H9 (cell line): ENCODE measurements at regions not wholly inside any gene's neighbourhood (a gene's known extent, or its start where the extent isn't known, plus 50 kb on each side); places are given as distances from the start of the nearest gene placed in this dataset.

Experiments
- DNase-seq: peaks from one replicate; pipeline ENCODE4 v3.0.0-alpha.2; 2017
- H2AFZ ChIP-seq: one replicate; pipeline ENCODE4 v1.6.1; 2013; ENCODE audit warnings: mild to moderate bottlenecking, low read length, control low read depth, moderate library complexity
- H2AK5ac ChIP-seq: 2 replicates; pipeline ENCODE4 v1.6.1; 2013; ENCODE audit warnings: low read length, control low read depth, mixed read lengths; ENCODE audit not compliant: insufficient read length
- H2BK120ac ChIP-seq: one replicate; pipeline ENCODE4 v1.6.1; 2013; ENCODE audit warnings: low read depth, mild to moderate bottlenecking, low read length, control low read depth, inconsistent platforms; ENCODE audit not compliant: poor library complexity, severe bottlenecking
- H2BK12ac ChIP-seq: 2 replicates; pipeline ENCODE4 v1.6.1; 2013; ENCODE audit warnings: low read length, control low read depth, mixed read lengths, low read depth; ENCODE audit not compliant: insufficient read length
- H2BK15ac ChIP-seq: 2 replicates; pipeline ENCODE4 v1.6.1; 2013; ENCODE audit warnings: low read depth, low read length, control low read depth
- H2BK20ac ChIP-seq: one replicate; pipeline ENCODE4 v1.6.1; 2013; ENCODE audit warnings: low read depth, mild to moderate bottlenecking, low read length, control low read depth, inconsistent platforms; ENCODE audit not compliant: poor library complexity, severe bottlenecking
- H2BK5ac ChIP-seq: 2 replicates; pipeline ENCODE4 v1.6.1; 2013; ENCODE audit warnings: low read length, control low read depth, mixed read lengths; ENCODE audit not compliant: insufficient read length
- H3K14ac ChIP-seq: 2 replicates; pipeline ENCODE4 v1.6.1; 2013; ENCODE audit warnings: low read length, control low read depth; ENCODE audit not compliant: insufficient read depth
- H3K18ac ChIP-seq: 2 replicates; pipeline ENCODE4 v1.6.1; 2013; ENCODE audit warnings: low read depth, mild to moderate bottlenecking, mixed read lengths, low read length, control low read depth; ENCODE audit not compliant: insufficient read length
- H3K23ac ChIP-seq: 2 replicates; pipeline ENCODE4 v1.6.1; 2013; ENCODE audit warnings: low read length, control low read depth, mixed read lengths, low read depth; ENCODE audit not compliant: insufficient read length
- H3K23me2 ChIP-seq: 2 replicates; pipeline ENCODE4 v1.6.1; 2013; ENCODE audit warnings: low read depth, mild to moderate bottlenecking, mixed read lengths, low read length, control low read depth; ENCODE audit not compliant: insufficient read length, poor library complexity, severe bottlenecking
- H3K27ac ChIP-seq: 2 replicates; pipeline ENCODE4 v1.5.1; 2013; ENCODE audit warnings: low read length, control low read depth, mixed read lengths, low read depth; ENCODE audit not compliant: insufficient read length
- H3K27me3 ChIP-seq: 2 replicates; pipeline ENCODE4 v1.6.1; 2013; ENCODE audit warnings: low read length, control low read depth, inconsistent platforms; ENCODE audit not compliant: insufficient read depth
- H3K4ac ChIP-seq: 2 replicates; pipeline ENCODE4 v1.6.1; 2013; ENCODE audit warnings: low read depth, mild to moderate bottlenecking, control low read depth, inconsistent platforms, low read length, moderate library complexity
- H3K4me1 ChIP-seq: 2 replicates; pipeline ENCODE4 v1.6.1; 2013; ENCODE audit warnings: low read length, control low read depth, inconsistent platforms; ENCODE audit not compliant: insufficient read depth
- H3K4me2 ChIP-seq: 2 replicates; pipeline ENCODE4 v1.6.1; 2013; ENCODE audit warnings: low read length, control low read depth, mixed read lengths; ENCODE audit not compliant: insufficient read length, insufficient read depth
- H3K56ac ChIP-seq: 2 replicates; pipeline ENCODE4 v1.6.1; 2013; ENCODE audit warnings: low read depth, mild to moderate bottlenecking, mixed read lengths, low read length, control low read depth; ENCODE audit not compliant: insufficient read length
- H3K79me1 ChIP-seq: 2 replicates; pipeline ENCODE4 v1.6.1; 2013; ENCODE audit warnings: low read depth, mild to moderate bottlenecking, moderate library complexity, low read length, control low read depth, inconsistent platforms; ENCODE audit not compliant: insufficient read depth, poor library complexity, severe bottlenecking
- H3K79me2 ChIP-seq: 2 replicates; pipeline ENCODE4 v1.6.1; 2013; ENCODE audit warnings: low read length, control low read depth, inconsistent platforms; ENCODE audit not compliant: insufficient read depth
- H3K9ac ChIP-seq: 2 replicates; pipeline ENCODE4 v1.6.1; 2013; ENCODE audit warnings: low read length, control low read depth, mixed read lengths; ENCODE audit not compliant: insufficient read length; ENCODE audit errors: extremely low read depth
- H3K9me3 ChIP-seq: one replicate; pipeline ENCODE4 v1.6.1; 2013; ENCODE audit warnings: low read depth, low read length, inconsistent platforms; ENCODE audit not compliant: control insufficient read depth
- H3T11ph ChIP-seq: one replicate; pipeline ENCODE4 v1.6.1; 2013; ENCODE audit warnings: mild to moderate bottlenecking, low read length, control low read depth, inconsistent platforms
- H4K20me1 ChIP-seq: one replicate; pipeline ENCODE4 v1.6.1; 2013; ENCODE audit not compliant: control insufficient read depth, insufficient read length, insufficient read depth
- H4K5ac ChIP-seq: 2 replicates; pipeline ENCODE4 v1.6.1; 2013; ENCODE audit warnings: low read depth, mild to moderate bottlenecking, mixed read lengths, low read length, control low read depth; ENCODE audit not compliant: insufficient read length
- H4K8ac ChIP-seq: replicated peaks from 2 replicates; pipeline ENCODE4 v1.6.1; 2013; ENCODE audit warnings: low read length, control low read depth, mixed read lengths, low read depth; ENCODE audit not compliant: insufficient read length
- H4K91ac ChIP-seq: 2 replicates; pipeline ENCODE4 v1.6.1; 2013; ENCODE audit warnings: low read depth, mild to moderate bottlenecking, moderate library complexity, mixed read lengths, low read length, control low read depth; ENCODE audit not compliant: insufficient read length
- H3K27ac Mint-ChIP-seq, 3 experiments: 2 replicates in 2 of 3; 3 replicates in 1 of 3; pipeline ENCODE4 v1.8.0; 2020 to 2021; ENCODE audit warnings: mixed read lengths in 3 of 3, mild to moderate bottlenecking in 1 of 3, moderate library complexity in 1 of 3
- H3K27me3 Mint-ChIP-seq: 2 replicates; pipeline ENCODE4 v1.8.0; 2021; ENCODE audit warnings: low read depth, mild to moderate bottlenecking, moderate library complexity, mixed read lengths
- H3K36me3 Mint-ChIP-seq, 3 experiments: 2 replicates in 2 of 3; 3 replicates in 1 of 3; pipeline ENCODE4 v1.8.0; 2020 to 2021; ENCODE audit warnings: low read depth in 3 of 3, mixed read lengths in 3 of 3; ENCODE audit not compliant: insufficient read depth in 1 of 3
- H3K4me1 Mint-ChIP-seq, 2 experiments: 2 replicates each; pipeline ENCODE4 v1.8.0; 2020; ENCODE audit warnings: mixed read lengths in 2 of 2
- H3K4me3 Mint-ChIP-seq, 2 experiments: 2 replicates in 1 of 2; 3 replicates in 1 of 2; pipeline ENCODE4 v1.8.0; 2020 to 2021; ENCODE audit warnings: mild to moderate bottlenecking in 2 of 2, mixed read lengths in 2 of 2, moderate library complexity in 1 of 2
- H3K9me3 Mint-ChIP-seq, 2 experiments: 2 replicates in 1 of 2; 3 replicates in 1 of 2; pipeline ENCODE4 v1.8.0; 2020; ENCODE audit warnings: mild to moderate bottlenecking in 2 of 2, mixed read lengths in 2 of 2, moderate library complexity in 1 of 2
- CTCF ChIP-seq: fragments of 200-600 bp; sonication (generic); conservative IDR thresholded peaks from 3 replicates; pipeline ENCODE4 v1.8.0; 2021; ENCODE audit warnings: antibody characterized with exemption, mild to moderate bottlenecking
- WGBS: extraction: QIAGEN DNeasy Blood & Tissue Kit; methylation state at CpG from one replicate; pipeline ENCODE4 v1.1.7; 2013; ENCODE audit warnings: missing lambda C conversion rate, low lambda C conversion rate, mixed read lengths; ENCODE audit not compliant: insufficient read length; ENCODE audit errors: extremely low coverage; 5-methylcytosine and 5-hydroxymethylcytosine counted together

- no peak overlapping the region for H2BK15ac ChIP-seq
- H3K4me2 ChIP-seq: no peak overlapping the region
- H2BK20ac ChIP-seq: no peak overlapping the region
- H4K5ac ChIP-seq: no peak overlapping the region
- H3K27me3 ChIP-seq: no peaks in the 10 kb centered on the region
- Mint-ChIP-seq H3K4me1 (no peaks in the 10 kb centered on the region; a peak in 1 of 4 replicates), H3K4me3 (no peak overlapping the region), H3K9me3 (no peaks in the 10 kb centered on the region; a peak in 1 of 5 replicates), H3K27ac (no peak overlapping the region), H3K27me3 (no peaks in the 10 kb centered on the region), H3K36me3 (no peaks in the 10 kb centered on the region)
- H2BK12ac ChIP-seq: no peak overlapping the region
- H3K23ac ChIP-seq: no peak overlapping the region
- no peak overlapping the region for H2BK120ac ChIP-seq
- no peaks in the 10 kb centered on the region for H3K79me1 ChIP-seq
- H3K56ac ChIP-seq: no peak overlapping the region
- no peak overlapping the region for H2BK5ac ChIP-seq
- no peak overlapping the region for H3K14ac ChIP-seq
- H3K4ac ChIP-seq: no peak overlapping the region
- TF ChIP-seq CTCF: no peak
- DNase-seq: no peak
- H4K91ac ChIP-seq: no peak overlapping the region
- H2AFZ ChIP-seq: no peak overlapping the region
- no peak overlapping the region for H3K27ac ChIP-seq
- WGBS: no CpG with 5 or more reads among the region's 4 CpGs
- no peak overlapping the region for H4K8ac ChIP-seq
- no peak overlapping the region for H3T11ph ChIP-seq
- no peak overlapping the region for H2AK5ac ChIP-seq
- no peak overlapping the region for H3K9ac ChIP-seq
- H3K9me3 ChIP-seq: no peaks in the 10 kb centered on the region
- no peaks in the 10 kb centered on the region for H3K79me2 ChIP-seq
- H3K4me1 ChIP-seq: no peaks in the 10 kb centered on the region
- no peaks in the 10 kb centered on the region for H4K20me1 ChIP-seq
- no peak overlapping the region for H3K18ac ChIP-seq
- H3K23me2 ChIP-seq: no peaks in the 10 kb centered on the region
Observed at GRCh38 chr3:76231258-76231657, 445.9 kb upstream of the ZNF717 start.
